ENCODE measurements at regions not wholly inside any gene's neighbourhood (a gene's known extent, or its start where the extent isn't known, plus 50 kb on each side); places are given as distances from the start of the nearest gene placed in this dataset.

GRCh38 chr6:153843420-153843819, 195.6 kb upstream of the OPRM1 start:
- TF ChIP-seq ZNF644 (tag; IDR thresholded peaks at IDR 0.05; ENCODE audit: low read depth) (no peak), CREB1 (IDR thresholded peaks at IDR 0.05) (no peak), CREB1 (CRISPR knock-in tag; IDR thresholded peaks at IDR 0.05) (no peak), ZNF274 (IDR thresholded peaks at IDR 0.05; ENCODE audit: borderline replicate concordance, low read depth, low read length) (no peak), POLR2A (conservative IDR thresholded peaks at IDR 0.05) (no peak), TAF1 (IDR thresholded peaks at IDR 0.05; ENCODE audit: control insufficient read depth, extremely low read depth, insufficient read depth, low read length, severe bottlenecking) (no peak), AFF4 (CRISPR knock-in tag; IDR thresholded peaks at IDR 0.05) (no peak), DLX4 (CRISPR knock-in tag; IDR thresholded peaks at IDR 0.05) (no peak), PRDM10 (IDR thresholded peaks at IDR 0.05; ENCODE audit: partially characterized antibody) (no peak), EHMT2 (IDR thresholded peaks at IDR 0.05) (no peak), ZNF717 (CRISPR knock-in tag; IDR thresholded peaks at IDR 0.05) (no peak), ARHGAP35 (IDR thresholded peaks at IDR 0.05; ENCODE audit: partially characterized antibody) (no peak), ARNT (IDR thresholded peaks at IDR 0.05) (no peak), ZNF324 (CRISPR knock-in tag; IDR thresholded peaks at IDR 0.05) (no peak)
